CD8-positive, alpha-beta memory T cell (primary cell): ENCODE measurements at regions not wholly inside any gene's neighbourhood (a gene's known extent, or its start where the extent isn't known, plus 50 kb on each side); places are given as distances from the start of the nearest gene placed in this dataset.

Experiments
- CTCF ChIA-PET: fragments of 350-600 bp; sonication (Branson Sonifier 250); formaldehyde crosslinking; loops from one replicate; lab custom pipeline; 2021; ENCODE audit warnings: antibody characterized with exemption; lab: Charles Lee
- POLR2A ChIA-PET: fragments of 350-600 bp; sonication (Branson Sonifier 250); formaldehyde crosslinking; loops from one replicate; lab custom pipeline; 2021; ENCODE audit warnings: antibody characterized with exemption; lab: Charles Lee
- DNase-seq, 5 donors: peaks; one replicate each; pipeline versions ENCODE4 v3.0.0 to v3.0.0-alpha.2; 2020 to 2022; ENCODE audit warnings: mixed read lengths in 1 of 5
- H3K27ac ChIP-seq: one replicate; pipeline ENCODE4 v1.7.0; 2013; ENCODE audit warnings: low read depth, mild to moderate bottlenecking, low read length, moderate library complexity
- H3K27me3 ChIP-seq: 2 replicates; pipeline ENCODE4 v1.7.0; 2013; ENCODE audit warnings: low read length, mild to moderate bottlenecking; ENCODE audit not compliant: insufficient read depth, poor library complexity, severe bottlenecking
- H3K36me3 ChIP-seq: 2 replicates; pipeline ENCODE4 v1.7.0; 2013; ENCODE audit warnings: mild to moderate bottlenecking, low read length, moderate library complexity; ENCODE audit not compliant: insufficient read depth
- H3K4me1 ChIP-seq: 2 replicates; pipeline ENCODE4 v1.7.0; 2013; ENCODE audit warnings: mild to moderate bottlenecking, low read length, moderate library complexity; ENCODE audit not compliant: insufficient read depth
- H3K4me3 ChIP-seq: 2 replicates; pipeline ENCODE4 v1.7.0; 2013; ENCODE audit warnings: mild to moderate bottlenecking, low read length
- H3K9me3 ChIP-seq: 2 replicates; pipeline ENCODE4 v1.7.0; 2013; ENCODE audit warnings: mild to moderate bottlenecking, low read length
- H3K27ac Mint-ChIP-seq, 8 donors: one replicate each; pipeline ENCODE4 v1.8.0; 2020 to 2021; ENCODE audit warnings: mixed read lengths in 8 of 8, mild to moderate bottlenecking in 6 of 8, inconsistent platforms in 3 of 8, moderate library complexity in 3 of 8
- H3K27me3 Mint-ChIP-seq, 2 donors: one replicate each; pipeline ENCODE4 v1.8.0; 2020 to 2021; ENCODE audit warnings: mixed read lengths in 2 of 2, mild to moderate bottlenecking in 1 of 2, moderate library complexity in 1 of 2
- H3K36me3 Mint-ChIP-seq, 3 donors: one replicate each; pipeline ENCODE4 v1.8.0; 2020 to 2021; ENCODE audit warnings: mixed read lengths in 3 of 3, inconsistent platforms in 1 of 3, mild to moderate bottlenecking in 1 of 3
- H3K4me1 Mint-ChIP-seq, 3 donors: one replicate each; pipeline ENCODE4 v1.8.0; 2020 to 2021; ENCODE audit warnings: mixed read lengths in 3 of 3, inconsistent platforms in 1 of 3, mild to moderate bottlenecking in 1 of 3
- H3K4me3 Mint-ChIP-seq, 7 donors: one replicate each; pipeline ENCODE4 v1.8.0; 2020 to 2021; ENCODE audit warnings: mixed read lengths in 7 of 7, mild to moderate bottlenecking in 6 of 7, moderate library complexity in 4 of 7, inconsistent platforms in 2 of 7
- H3K9me3 Mint-ChIP-seq, 5 donors: one replicate each; pipeline ENCODE4 v1.8.0; 2020 to 2022; ENCODE audit warnings: mixed read lengths in 5 of 5, mild to moderate bottlenecking in 3 of 5, moderate library complexity in 2 of 5, inconsistent platforms in 1 of 5

GRCh38 chr14:39562175-39562574 lies 129.9 kb upstream of the FBXO33 start:
- no peak overlapping the region for H3K27ac Mint-ChIP-seq
- Histone ChIP-seq H3K27me3 (no peaks in the 10 kb centered on the region), H3K36me3 (no peaks in the 10 kb centered on the region), H3K4me1 (no peaks in the 10 kb centered on the region), H3K9me3 (no peaks in the 10 kb centered on the region), H3K4me3 (no peak overlapping the region), H3K27ac (no peak overlapping the region)
- CTCF ChIA-PET = no interaction called here
- no peak overlapping the region for H3K4me3 Mint-ChIP-seq
- POLR2A ChIA-PET = no interaction called here
- no peaks in the 10 kb centered on the region for H3K27me3 Mint-ChIP-seq
- H3K4me1 Mint-ChIP-seq = no peaks in the 10 kb centered on the region
- peaks cover 23 to 57% (median 44%) of the 10 kb centered on the region in 5 donors for H3K9me3 Mint-ChIP-seq
- no peak for DNase-seq
- H3K36me3 Mint-ChIP-seq = peaks cover 0 to 8% (median 2%) of the 10 kb centered on the region in 3 donors

GRCh38 chr14:39558525-39558924 lies 126.3 kb upstream of the FBXO33 start:
- H3K4me3 Mint-ChIP-seq = no peak overlapping the region
- H3K36me3 ChIP-seq = no peaks in the 10 kb centered on the region
- no peaks in the 10 kb centered on the region for H3K27me3 Mint-ChIP-seq
- no peak for DNase-seq
- no peaks in the 10 kb centered on the region for H3K27me3 ChIP-seq
- H3K27ac Mint-ChIP-seq = no peak overlapping the region
- H3K27ac ChIP-seq = no peak overlapping the region
- POLR2A ChIA-PET = no interaction called here
- H3K9me3 ChIP-seq = no peaks in the 10 kb centered on the region
- H3K4me1 ChIP-seq = no peaks in the 10 kb centered on the region
- CTCF ChIA-PET = no interaction called here
- H3K36me3 Mint-ChIP-seq = peaks cover 2 to 17% (median 2%) of the 10 kb centered on the region in 3 donors
- no peak overlapping the region for H3K4me3 ChIP-seq
- H3K9me3 Mint-ChIP-seq = peaks cover 28 to 69% (median 42%) of the 10 kb centered on the region in 5 donors
- no peaks in the 10 kb centered on the region for H3K4me1 Mint-ChIP-seq

GRCh38 chr14:39555749-39556148 lies 123.5 kb upstream of the FBXO33 start:
- Histone ChIP-seq H3K4me1 (no peaks in the 10 kb centered on the region), H3K27ac (no peak overlapping the region), H3K4me3 (no peak overlapping the region), H3K27me3 (no peaks in the 10 kb centered on the region), H3K9me3 (no peaks in the 10 kb centered on the region), H3K36me3 (no peaks in the 10 kb centered on the region)
- ChIA-PET POLR2A (no interaction called here), CTCF (no interaction called here)
- Mint-ChIP-seq H3K4me3 (no peak overlapping the region), H3K27ac (no peak overlapping the region), H3K9me3 (peaks cover 18 to 53% (median 33%) of the 10 kb centered on the region in 5 donors), H3K27me3 (no peaks in the 10 kb centered on the region), H3K36me3 (peaks cover 2 to 17% (median 2%) of the 10 kb centered on the region in 3 donors), H3K4me1 (no peaks in the 10 kb centered on the region)
- no peak for DNase-seq

GRCh38 chr14:39554576-39554975 lies 122.3 kb upstream of the FBXO33 start:
- Mint-ChIP-seq H3K9me3 (peaks cover 17 to 50% (median 26%) of the 10 kb centered on the region in 5 donors), H3K27me3 (no peaks in the 10 kb centered on the region), H3K27ac (no peak overlapping the region), H3K4me1 (no peaks in the 10 kb centered on the region), H3K4me3 (no peak overlapping the region), H3K36me3 (peaks cover 0 to 16% (median 2%) of the 10 kb centered on the region in 3 donors)
- CTCF ChIA-PET = no interaction called here
- POLR2A ChIA-PET = no interaction called here
- no peak for DNase-seq
- Histone ChIP-seq H3K4me3 (no peak overlapping the region), H3K4me1 (no peaks in the 10 kb centered on the region), H3K9me3 (no peaks in the 10 kb centered on the region), H3K27ac (no peak overlapping the region), H3K36me3 (no peaks in the 10 kb centered on the region), H3K27me3 (no peaks in the 10 kb centered on the region)

GRCh38 chr14:39548358-39548757 lies 116.1 kb upstream of the FBXO33 start:
- no peak overlapping the region for H3K4me3 ChIP-seq
- H3K27ac ChIP-seq = no peak overlapping the region
- H3K9me3 Mint-ChIP-seq = peaks cover 12 to 45% (median 34%) of the 10 kb centered on the region in 5 donors
- no peaks in the 10 kb centered on the region for H3K36me3 ChIP-seq
- ChIA-PET POLR2A (no interaction called here), CTCF (no interaction called here)
- no peak overlapping the region for H3K27ac Mint-ChIP-seq
- H3K4me1 ChIP-seq = no peaks in the 10 kb centered on the region
- DNase-seq = no peak
- H3K36me3 Mint-ChIP-seq = peaks cover 0 to 3% (median 0%) of the 10 kb centered on the region in 3 donors
- no peak overlapping the region for H3K4me3 Mint-ChIP-seq
- peaks cover 4% of the 10 kb centered on the region for H3K9me3 ChIP-seq
- no peaks in the 10 kb centered on the region for H3K4me1 Mint-ChIP-seq
- no peaks in the 10 kb centered on the region for H3K27me3 ChIP-seq
- H3K27me3 Mint-ChIP-seq = no peaks in the 10 kb centered on the region

- POLR2A ChIA-PET = no interaction called here
- CTCF ChIA-PET = no interaction called here
Measured at GRCh38 chr14:39547845-39548244, 115.6 kb upstream of the FBXO33 start.

GRCh38 chr14:39505812-39506211 lies 73.6 kb upstream of the FBXO33 start:
- H3K36me3 ChIP-seq = no peaks in the 10 kb centered on the region
- ChIA-PET POLR2A (no interaction called here), CTCF (no interaction called here)
- H3K36me3 Mint-ChIP-seq = peaks cover 0 to 17% (median 2%) of the 10 kb centered on the region in 3 donors
- H3K27ac ChIP-seq = no peak overlapping the region
- H3K27ac Mint-ChIP-seq = no peak overlapping the region
- no peaks in the 10 kb centered on the region for H3K9me3 ChIP-seq
- no peak overlapping the region for H3K4me3 ChIP-seq
- no peaks in the 10 kb centered on the region for H3K4me1 Mint-ChIP-seq
- no peak for DNase-seq
- peaks cover 10 to 26% (median 23%) of the 10 kb centered on the region in 5 donors for H3K9me3 Mint-ChIP-seq
- no peak overlapping the region for H3K4me3 Mint-ChIP-seq
- peaks cover 0 to 2% of the 10 kb centered on the region in 2 donors for H3K27me3 Mint-ChIP-seq
- H3K4me1 ChIP-seq = no peaks in the 10 kb centered on the region
- no peaks in the 10 kb centered on the region for H3K27me3 ChIP-seq

More at GRCh38 chr14:39547845-39548244, 115.6 kb upstream of the FBXO33 start:
- no peak for DNase-seq
- Histone ChIP-seq H3K4me3 (no peak overlapping the region), H3K36me3 (no peaks in the 10 kb centered on the region), H3K9me3 (peaks cover 4% of the 10 kb centered on the region), H3K27ac (no peak overlapping the region), H3K4me1 (no peaks in the 10 kb centered on the region), H3K27me3 (no peaks in the 10 kb centered on the region)
- Mint-ChIP-seq H3K4me1 (no peaks in the 10 kb centered on the region), H3K27me3 (no peaks in the 10 kb centered on the region), H3K36me3 (peaks cover 0 to 3% (median 0%) of the 10 kb centered on the region in 3 donors), H3K27ac (no peak overlapping the region), H3K9me3 (peaks cover 12 to 45% (median 35%) of the 10 kb centered on the region in 5 donors), H3K4me3 (no peak overlapping the region)

- Mint-ChIP-seq H3K27ac (no peak overlapping the region), H3K27me3 (no peaks in the 10 kb centered on the region), H3K4me3 (no peak overlapping the region), H3K4me1 (no peaks in the 10 kb centered on the region), H3K36me3 (peaks cover 0 to 32% (median 4%) of the 10 kb centered on the region in 3 donors), H3K9me3 (peaks cover 0 to 24% (median 10%) of the 10 kb centered on the region in 5 donors)
- no peaks in the 10 kb centered on the region for H3K9me3 ChIP-seq
- no peaks in the 10 kb centered on the region for H3K27me3 ChIP-seq
- POLR2A ChIA-PET = no interaction called here
- H3K4me1 ChIP-seq = no peaks in the 10 kb centered on the region
- no peak overlapping the region for H3K4me3 ChIP-seq
- no peak overlapping the region for H3K27ac ChIP-seq
- DNase-seq = no peak
- no peaks in the 10 kb centered on the region for H3K36me3 ChIP-seq
- CTCF ChIA-PET = no interaction called here
Measured at GRCh38 chr14:39500253-39500652, 68.0 kb upstream of the FBXO33 start.
